Activated B cell treated with CpG ODN at 0.5 μM for 24 hours (primary cell): ENCODE measurements at regions not wholly inside any gene's neighbourhood (a gene's known extent, or its start where the extent isn't known, plus 50 kb on each side); places are given as distances from the start of the nearest gene placed in this dataset.
"Not testable (repeated sequence)": the region's sequence is repeated elsewhere in the genome, so short reads cannot be mapped to it uniquely, and the experiment has no call there.

Experiments
- ATAC-seq: fragments of 200-7000 bp; cut with Tn5 transposase; one replicate; pipeline ENCODE4 v1.10.0; 2021; ENCODE audit warnings: low read depth, mild to moderate bottlenecking, moderate library complexity
- CTCF ChIA-PET: fragments of 350-600 bp; sonication (Branson Sonifier 250); formaldehyde crosslinking; loops from one replicate; lab custom pipeline; 2021; ENCODE audit warnings: antibody characterized with exemption; lab: Charles Lee
- POLR2A ChIA-PET: fragments of 350-600 bp; sonication (Branson Sonifier 250); formaldehyde crosslinking; loops from one replicate; lab custom pipeline; 2021; ENCODE audit warnings: antibody characterized with exemption; lab: Charles Lee
- DNase-seq: peaks from one replicate; pipeline ENCODE4 v3.0.0; 2022
- H3K27ac Mint-ChIP-seq: one replicate; pipeline ENCODE4 v1.8.0; 2020; ENCODE audit warnings: mixed read lengths
- H3K27me3 Mint-ChIP-seq: one replicate; pipeline ENCODE4 v1.8.0; 2021; ENCODE audit warnings: mixed read lengths
- H3K36me3 Mint-ChIP-seq: one replicate; pipeline ENCODE4 v1.8.0; 2021; ENCODE audit warnings: low read depth, mixed read lengths
- H3K4me1 Mint-ChIP-seq: one replicate; pipeline ENCODE4 v1.8.0; 2021; ENCODE audit warnings: mixed read lengths
- H3K4me3 Mint-ChIP-seq: one replicate; pipeline ENCODE4 v1.8.0; 2020; ENCODE audit warnings: mild to moderate bottlenecking, mixed read lengths
- H3K9me3 Mint-ChIP-seq: one replicate; pipeline ENCODE4 v1.8.0; 2020; ENCODE audit warnings: mixed read lengths
- intact Hi-C: fragments of 100-400 bp; cut with micrococcal nuclease; formaldehyde crosslinking; loops from one replicate; pipeline ENCODE4 v1.15.1; 2024
- TF ChIP-seq, protein P1 (sequence below): fragments of 200-600 bp; IDR thresholded peaks from one replicate; pipeline ENCODE4 v1.8.0; 2022; ENCODE audit warnings: antibody characterized with exemption, mild to moderate bottlenecking

DNA sequence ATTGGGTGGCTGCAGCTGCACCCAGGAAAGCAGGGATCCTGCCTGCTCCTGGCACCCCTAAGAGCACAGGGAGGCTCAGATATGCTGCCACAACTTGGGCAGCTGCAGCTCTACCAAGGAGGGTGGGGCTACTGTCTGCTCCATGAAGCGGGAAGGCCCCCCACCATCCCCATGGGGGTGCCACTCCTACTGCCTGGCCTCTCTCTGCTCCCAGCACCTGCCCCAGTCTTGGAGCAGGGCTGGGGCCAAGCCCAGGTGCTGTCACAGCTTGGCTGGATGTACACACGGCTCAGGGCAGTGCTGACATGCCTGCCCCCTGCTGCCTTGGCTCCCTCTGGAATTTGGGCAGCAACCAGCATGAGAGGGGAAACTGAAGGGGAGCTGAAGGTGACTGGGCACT is 214.7 kb upstream of the PLPPR1 start:
- DNase-seq (no peak), ATAC-seq (no peak)
- no peaks in the 10 kb centered on the region for H3K4me1 Mint-ChIP-seq
- POLR2A ChIA-PET, result no interaction called here
- peaks cover 4% of the 10 kb centered on the region for H3K9me3 Mint-ChIP-seq
- H3K4me3 Mint-ChIP-seq, result no peak overlapping the region
- no peaks in the 10 kb centered on the region for H3K36me3 Mint-ChIP-seq
- CTCF ChIA-PET, result no interaction called here
- intact Hi-C loops, result no loop called here
- no peaks in the 10 kb centered on the region for H3K27me3 Mint-ChIP-seq
- H3K27ac Mint-ChIP-seq, result no peak overlapping the region
- TF ChIP-seq, protein P1, sequence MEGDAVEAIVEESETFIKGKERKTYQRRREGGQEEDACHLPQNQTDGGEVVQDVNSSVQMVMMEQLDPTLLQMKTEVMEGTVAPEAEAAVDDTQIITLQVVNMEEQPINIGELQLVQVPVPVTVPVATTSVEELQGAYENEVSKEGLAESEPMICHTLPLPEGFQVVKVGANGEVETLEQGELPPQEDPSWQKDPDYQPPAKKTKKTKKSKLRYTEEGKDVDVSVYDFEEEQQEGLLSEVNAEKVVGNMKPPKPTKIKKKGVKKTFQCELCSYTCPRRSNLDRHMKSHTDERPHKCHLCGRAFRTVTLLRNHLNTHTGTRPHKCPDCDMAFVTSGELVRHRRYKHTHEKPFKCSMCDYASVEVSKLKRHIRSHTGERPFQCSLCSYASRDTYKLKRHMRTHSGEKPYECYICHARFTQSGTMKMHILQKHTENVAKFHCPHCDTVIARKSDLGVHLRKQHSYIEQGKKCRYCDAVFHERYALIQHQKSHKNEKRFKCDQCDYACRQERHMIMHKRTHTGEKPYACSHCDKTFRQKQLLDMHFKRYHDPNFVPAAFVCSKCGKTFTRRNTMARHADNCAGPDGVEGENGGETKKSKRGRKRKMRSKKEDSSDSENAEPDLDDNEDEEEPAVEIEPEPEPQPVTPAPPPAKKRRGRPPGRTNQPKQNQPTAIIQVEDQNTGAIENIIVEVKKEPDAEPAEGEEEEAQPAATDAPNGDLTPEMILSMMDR, result no peak

DNA sequence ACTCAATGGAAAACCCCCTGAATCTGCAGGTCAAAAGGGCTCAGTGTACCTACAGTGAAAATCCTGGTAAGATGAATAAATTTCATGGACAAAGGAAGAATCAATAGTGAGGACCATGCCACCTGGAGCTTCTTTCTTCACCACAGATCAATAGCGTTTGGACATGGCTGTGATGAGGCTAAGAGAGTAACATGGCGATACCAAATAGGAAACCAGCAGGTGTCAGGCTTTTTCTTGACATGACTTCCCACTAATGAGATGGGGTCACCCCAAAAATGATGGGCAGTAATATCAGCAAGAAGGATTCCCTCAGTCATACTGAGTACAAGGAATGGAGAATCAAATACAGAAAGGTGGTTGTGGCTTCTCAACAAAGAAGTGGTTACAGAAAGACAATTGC is 208.5 kb upstream of the PLPPR1 start:
- ATAC-seq (no peak), DNase-seq (no peak)
- CTCF ChIA-PET, result no interaction called here
- POLR2A ChIA-PET, result no interaction called here
- H3K9me3 Mint-ChIP-seq, result peaks cover 4% of the 10 kb centered on the region
- intact Hi-C loops, result no loop called here
- H3K4me1 Mint-ChIP-seq, result no peaks in the 10 kb centered on the region
- H3K36me3 Mint-ChIP-seq, result no peaks in the 10 kb centered on the region
- TF ChIP-seq, protein P1, result no peak
- no peaks in the 10 kb centered on the region for H3K27me3 Mint-ChIP-seq
- no peak overlapping the region for H3K4me3 Mint-ChIP-seq
- H3K27ac Mint-ChIP-seq, result no peak overlapping the region

DNA sequence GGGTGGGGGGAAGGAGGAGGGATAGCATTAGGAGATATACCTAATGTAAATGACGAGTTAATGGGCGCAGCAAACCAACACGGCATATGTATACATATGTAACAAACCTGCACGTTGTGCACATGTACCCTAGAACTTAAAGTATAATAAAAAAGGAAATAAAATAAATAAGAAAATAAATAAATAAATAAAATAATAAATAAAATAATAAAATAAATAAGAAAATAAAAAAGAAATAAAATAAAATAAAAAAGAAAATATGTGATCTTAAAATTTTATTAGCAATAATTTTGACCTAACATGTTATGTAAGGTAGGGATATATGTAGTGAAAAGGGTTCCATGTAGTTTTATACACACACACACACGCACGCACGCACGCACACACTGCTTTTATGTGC is 195.5 kb upstream of the PLPPR1 start:
- CTCF ChIA-PET, H3K4me3 Mint-ChIP-seq, H3K27ac Mint-ChIP-seq, H3K27me3 Mint-ChIP-seq, H3K4me1 Mint-ChIP-seq, intact Hi-C loops, H3K36me3 Mint-ChIP-seq, POLR2A ChIA-PET, H3K9me3 Mint-ChIP-seq, DNase-seq, ATAC-seq: not testable (repeated sequence)

DNA sequence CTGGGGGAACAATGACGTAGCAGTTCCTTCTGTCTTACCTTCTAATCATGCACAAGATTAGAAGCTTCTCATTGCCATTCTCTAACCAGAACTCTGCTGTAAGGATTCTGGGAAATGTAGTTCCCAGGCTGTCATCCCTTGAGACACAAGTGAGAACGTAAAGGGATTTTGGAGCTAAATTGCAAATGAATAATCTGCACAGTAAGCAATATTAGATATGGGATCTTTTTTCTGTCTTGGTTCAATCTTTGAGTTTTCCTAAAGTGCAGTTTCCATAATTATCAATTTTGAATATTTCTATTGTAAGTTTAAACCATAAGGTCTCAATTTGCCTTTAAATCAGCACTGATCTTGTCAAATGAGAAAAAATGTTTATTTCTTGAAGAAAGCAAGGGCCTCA is 189.7 kb upstream of the PLPPR1 start:
- H3K27me3 Mint-ChIP-seq, result no peaks in the 10 kb centered on the region
- H3K9me3 Mint-ChIP-seq, result no peaks in the 10 kb centered on the region

DNA sequence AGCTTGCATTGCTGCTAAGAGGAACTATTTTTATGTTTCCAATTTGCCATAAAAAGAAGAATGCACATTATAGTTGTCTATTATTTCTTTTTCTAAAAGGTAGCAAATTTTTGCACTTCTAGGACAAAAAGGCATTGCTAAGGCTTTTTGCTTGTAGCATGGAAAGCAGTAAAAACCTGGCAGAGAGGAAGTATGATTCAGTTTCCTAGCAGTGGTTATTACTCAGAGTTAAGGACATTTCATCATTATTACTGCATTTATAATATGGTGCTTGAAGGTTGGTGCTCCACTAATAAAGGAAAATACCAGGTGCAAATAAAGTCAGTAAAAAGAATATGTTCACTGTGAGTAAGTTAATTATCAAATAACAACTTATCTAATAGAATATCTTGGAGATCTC is 179.8 kb upstream of the PLPPR1 start:
- DNase-seq (no peak), ATAC-seq (no peak)
- no peak overlapping the region for H3K27ac Mint-ChIP-seq
- TF ChIP-seq, protein P1, result no peak
- H3K4me1 Mint-ChIP-seq, result no peaks in the 10 kb centered on the region
- H3K27me3 Mint-ChIP-seq, result no peaks in the 10 kb centered on the region
- no peak overlapping the region for H3K4me3 Mint-ChIP-seq
- H3K36me3 Mint-ChIP-seq, result no peaks in the 10 kb centered on the region
- intact Hi-C loops, result no loop called here
- H3K9me3 Mint-ChIP-seq, result no peaks in the 10 kb centered on the region
- ChIA-PET CTCF (no interaction called here), POLR2A (no interaction called here)

More for the DNA sequence above, 189.7 kb upstream of the PLPPR1 start:
- TF ChIP-seq, protein P1, result no peak
- Mint-ChIP-seq H3K27ac (no peak overlapping the region), H3K4me1 (no peaks in the 10 kb centered on the region), H3K4me3 (no peak overlapping the region), H3K36me3 (no peaks in the 10 kb centered on the region)
- CTCF ChIA-PET, result no interaction called here
- POLR2A ChIA-PET, result no interaction called here
- no peak for DNase-seq
- no peak for ATAC-seq
- intact Hi-C loops, result no loop called here

DNA sequence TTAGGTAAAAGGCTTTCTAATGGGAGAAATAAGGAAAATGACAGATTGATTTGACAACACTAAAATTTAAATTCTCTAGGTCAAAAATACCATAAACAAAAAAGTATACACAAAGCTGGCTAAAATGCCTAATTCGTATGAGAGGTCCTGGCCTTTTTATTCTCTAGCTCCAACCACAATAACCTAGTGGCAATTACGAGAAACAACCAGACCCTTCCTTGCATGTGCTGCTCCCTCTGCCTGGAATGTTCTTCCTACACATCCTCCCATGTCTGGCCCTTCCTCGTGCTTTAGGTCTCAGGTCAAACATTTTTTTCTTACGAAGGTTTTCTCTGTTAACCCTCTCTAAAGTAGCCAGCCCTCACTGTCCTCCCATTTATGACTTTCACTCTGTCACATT is 176.4 kb upstream of the PLPPR1 start:
- Mint-ChIP-seq H3K9me3 (no peaks in the 10 kb centered on the region), H3K27me3 (no peaks in the 10 kb centered on the region), H3K4me1 (no peaks in the 10 kb centered on the region), H3K27ac (no peak overlapping the region), H3K4me3 (no peak overlapping the region), H3K36me3 (no peaks in the 10 kb centered on the region)
- intact Hi-C loops, result no loop called here
- TF ChIP-seq, protein P1, result no peak
- ChIA-PET POLR2A (no interaction called here), CTCF (no interaction called here)
- ATAC-seq, result no peak
- DNase-seq, result no peak
